CD4-positive, alpha-beta T cell (primary cell): ENCODE measurements at regions not wholly inside any gene's neighbourhood (a gene's known extent, or its start where the extent isn't known, plus 50 kb on each side); places are given as distances from the start of the nearest gene placed in this dataset.
A peak's percentile ranks its signal among the peaks of the same experiment; 100 is the strongest.

Experiments used
- ATAC-seq: fragments of 200-7000 bp; cut with Tn5 transposase; one replicate; pipeline ENCODE4 v1.10.0; 2022; ENCODE audit warnings: mild to moderate bottlenecking; ENCODE audit not compliant: poor library complexity
- CTCF ChIA-PET: fragments of 350-600 bp; sonication (Branson Sonifier 250); formaldehyde crosslinking; loops from one replicate; lab custom pipeline; 2021; ENCODE audit warnings: antibody characterized with exemption, inconsistent platforms; lab: Charles Lee
- POLR2A ChIA-PET: fragments of 350-600 bp; sonication (Branson Sonifier 250); formaldehyde crosslinking; loops from one replicate; lab custom pipeline; 2021; ENCODE audit warnings: antibody characterized with exemption, inconsistent platforms; lab: Charles Lee
- DNase-seq, 14 experiments: peaks; one replicate each; pipeline ENCODE4 v3.0.0-alpha.2; 2013 to 2020; ENCODE audit warnings: mixed read lengths in 2 of 14
- H3K27ac ChIP-seq, 2 donors: one replicate each; pipeline versions ENCODE4 v1.5.1 to v1.7.0; 2013; ENCODE audit warnings: low read length in 2 of 2, low read depth in 1 of 2, mild to moderate bottlenecking in 1 of 2
- H3K27me3 ChIP-seq, 2 experiments: 1 replicate in 1 of 2; 2 replicates in 1 of 2; pipeline versions ENCODE4 v1.6.1 to v1.7.0; 2013; ENCODE audit warnings: low read length in 2 of 2, control low read depth in 1 of 2, mild to moderate bottlenecking in 1 of 2, moderate library complexity in 1 of 2; ENCODE audit not compliant: insufficient read depth in 2 of 2, control insufficient read depth in 1 of 2
- H3K36me3 ChIP-seq: one replicate; pipeline ENCODE4 v1.6.1; 2013; ENCODE audit warnings: low read length, control low read depth; ENCODE audit not compliant: insufficient read depth
- H3K4me1 ChIP-seq: one replicate; pipeline ENCODE4 v1.6.1; 2013; ENCODE audit warnings: low read length, control low read depth; ENCODE audit not compliant: insufficient read depth
- H3K4me3 ChIP-seq: one replicate; pipeline ENCODE4 v1.5.1; 2013; ENCODE audit warnings: mild to moderate bottlenecking, low read length, moderate library complexity
- H3K9me3 ChIP-seq, 2 experiments: 1 replicate in 1 of 2; 2 replicates in 1 of 2; pipeline versions ENCODE4 v1.6.1 to v1.7.0; 2013; ENCODE audit warnings: low read length in 2 of 2, mild to moderate bottlenecking in 2 of 2, control low read depth in 1 of 2, moderate library complexity in 1 of 2; ENCODE audit not compliant: control insufficient read depth in 1 of 2, insufficient read depth in 1 of 2
- H3K27ac Mint-ChIP-seq: one replicate; pipeline ENCODE4 v1.8.0; 2020; ENCODE audit warnings: mixed read lengths
- H3K27me3 Mint-ChIP-seq: one replicate; pipeline ENCODE4 v1.8.0; 2021; ENCODE audit warnings: mixed read lengths
- H3K36me3 Mint-ChIP-seq: one replicate; pipeline ENCODE4 v1.8.0; 2021; ENCODE audit warnings: low read depth, mixed read lengths
- H3K4me1 Mint-ChIP-seq: one replicate; pipeline ENCODE4 v1.8.0; 2021; ENCODE audit warnings: low read depth, mixed read lengths
- H3K4me3 Mint-ChIP-seq: one replicate; pipeline ENCODE4 v1.8.0; 2020; ENCODE audit warnings: mild to moderate bottlenecking, mixed read lengths
- H3K9me3 Mint-ChIP-seq: one replicate; pipeline ENCODE4 v1.8.0; 2020; ENCODE audit warnings: mixed read lengths
- intact Hi-C, 2 experiments: fragments of 100-400 bp; cut with DNase I in 1 of 2; cut with micrococcal nuclease in 1 of 2; formaldehyde crosslinking; loops; one replicate each; pipeline versions ENCODE4 v1.15.1 to v1.9.0; 2023 to 2025; cut with DNase I, micrococcal nuclease
- TF ChIP-seq, protein P1 (sequence below): fragments of 200-600 bp; IDR thresholded peaks from one replicate; pipeline ENCODE4 v1.8.0; 2022; ENCODE audit warnings: antibody characterized with exemption, mild to moderate bottlenecking

DNA sequence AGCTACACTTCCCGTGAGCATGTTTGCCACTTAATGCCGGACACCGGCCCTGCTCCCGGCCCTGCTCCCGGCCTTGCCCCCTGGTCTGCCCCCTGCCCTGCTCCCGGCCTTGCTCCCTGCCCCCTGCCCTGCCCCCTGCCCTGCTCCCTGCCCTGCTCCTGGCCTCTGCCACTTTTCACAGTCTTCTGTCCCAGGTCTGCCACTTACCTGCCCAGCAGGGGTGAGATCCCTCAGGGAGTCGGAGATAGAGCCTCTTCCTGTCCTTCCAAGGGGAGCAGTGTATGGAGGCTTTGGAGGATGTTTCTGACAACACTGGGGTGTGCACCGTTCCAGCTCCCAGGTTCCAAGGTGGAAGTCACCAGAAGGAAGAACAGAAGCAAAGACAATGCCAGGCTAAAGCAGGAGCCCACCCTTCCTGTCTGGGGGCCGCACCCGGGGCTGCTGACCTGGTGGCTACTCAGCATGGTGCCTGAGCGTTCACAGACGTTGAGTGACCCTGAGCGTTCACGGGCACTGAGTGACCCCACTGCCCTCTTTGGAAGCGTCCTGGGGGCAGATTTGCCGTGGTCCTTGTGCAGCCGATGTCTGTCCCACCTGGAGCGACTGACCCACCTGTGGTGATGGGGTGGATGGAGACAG, 199.8 kb downstream of the DLL1 start:
- intact Hi-C loops = no loop called here
- peaks cover 0 to 11% of the 10 kb centered on the region in 2 experiments for H3K9me3 ChIP-seq
- Mint-ChIP-seq H3K36me3 (no peaks in the 10 kb centered on the region), H3K4me3 (no peak overlapping the region), H3K9me3 (no peaks in the 10 kb centered on the region), H3K4me1 (peaks cover 37% of the 10 kb centered on the region), H3K27me3 (no peaks in the 10 kb centered on the region), H3K27ac (no peak overlapping the region)
- no peak overlapping the region for H3K27ac ChIP-seq
- ATAC-seq (no peak), DNase-seq (peak in 2 of 14 experiments; percentile 10 to 24)
- TF ChIP-seq, protein P1, sequence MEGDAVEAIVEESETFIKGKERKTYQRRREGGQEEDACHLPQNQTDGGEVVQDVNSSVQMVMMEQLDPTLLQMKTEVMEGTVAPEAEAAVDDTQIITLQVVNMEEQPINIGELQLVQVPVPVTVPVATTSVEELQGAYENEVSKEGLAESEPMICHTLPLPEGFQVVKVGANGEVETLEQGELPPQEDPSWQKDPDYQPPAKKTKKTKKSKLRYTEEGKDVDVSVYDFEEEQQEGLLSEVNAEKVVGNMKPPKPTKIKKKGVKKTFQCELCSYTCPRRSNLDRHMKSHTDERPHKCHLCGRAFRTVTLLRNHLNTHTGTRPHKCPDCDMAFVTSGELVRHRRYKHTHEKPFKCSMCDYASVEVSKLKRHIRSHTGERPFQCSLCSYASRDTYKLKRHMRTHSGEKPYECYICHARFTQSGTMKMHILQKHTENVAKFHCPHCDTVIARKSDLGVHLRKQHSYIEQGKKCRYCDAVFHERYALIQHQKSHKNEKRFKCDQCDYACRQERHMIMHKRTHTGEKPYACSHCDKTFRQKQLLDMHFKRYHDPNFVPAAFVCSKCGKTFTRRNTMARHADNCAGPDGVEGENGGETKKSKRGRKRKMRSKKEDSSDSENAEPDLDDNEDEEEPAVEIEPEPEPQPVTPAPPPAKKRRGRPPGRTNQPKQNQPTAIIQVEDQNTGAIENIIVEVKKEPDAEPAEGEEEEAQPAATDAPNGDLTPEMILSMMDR = no peak
- ChIA-PET CTCF (no interaction called here), POLR2A (interaction anchor here (3.9 kb wide), 1 partner anchor 56 kb away, joined by 18 read pairs; no protein-coding TSS in a partner anchor)
- H3K4me3 ChIP-seq = no peak overlapping the region
- no peaks in the 10 kb centered on the region for H3K36me3 ChIP-seq
- peaks cover 40% of the 10 kb centered on the region for H3K4me1 ChIP-seq
- H3K27me3 ChIP-seq = no peaks in the 10 kb centered on the region

DNA sequence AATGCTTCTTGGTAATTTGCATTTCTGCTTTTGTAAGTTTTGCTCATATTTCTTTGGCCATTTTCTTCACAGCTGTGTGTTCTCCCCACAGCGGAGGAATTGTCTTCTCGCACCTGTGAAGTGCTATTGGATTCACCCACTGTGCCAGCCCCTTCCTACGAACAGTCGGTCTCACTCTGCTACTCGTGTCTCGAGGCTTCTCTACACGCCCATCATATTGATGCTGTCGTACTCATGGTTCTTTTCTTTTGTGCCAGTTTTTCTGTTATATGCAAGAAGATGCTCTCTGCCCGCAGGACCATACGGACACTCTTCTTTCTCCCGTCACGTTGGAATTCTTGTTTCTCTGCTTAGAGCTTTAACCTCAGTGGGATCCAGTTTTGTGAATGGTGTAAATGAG, 200.3 kb downstream of the DLL1 start:
- intact Hi-C loops = no loop called here
- Mint-ChIP-seq H3K4me1 (peaks cover 40% of the 10 kb centered on the region), H3K4me3 (peak overlapping the region; percentile 88), H3K27me3 (no peaks in the 10 kb centered on the region), H3K36me3 (no peaks in the 10 kb centered on the region), H3K9me3 (no peaks in the 10 kb centered on the region), H3K27ac (peak overlapping the region; percentile 78)
- peak in 2 of 14 experiments; percentile 8 to 21 for DNase-seq
- ChIA-PET CTCF (no interaction called here), POLR2A (interaction anchor here (0.8 to 3.9 kb wide), 3 partner anchors 53 to 494 kb away, joined by 3 to 18 read pairs (median 4); partner anchors contain the start of gene PDCD2)
- Histone ChIP-seq H3K4me1 (peaks cover 40% of the 10 kb centered on the region), H3K27ac (no peak overlapping the region), H3K4me3 (no peak overlapping the region), H3K9me3 (peaks cover 0 to 11% of the 10 kb centered on the region in 2 experiments), H3K27me3 (no peaks in the 10 kb centered on the region), H3K36me3 (no peaks in the 10 kb centered on the region)
- TF ChIP-seq, protein P1 = no peak
- ATAC-seq = no peak

DNA sequence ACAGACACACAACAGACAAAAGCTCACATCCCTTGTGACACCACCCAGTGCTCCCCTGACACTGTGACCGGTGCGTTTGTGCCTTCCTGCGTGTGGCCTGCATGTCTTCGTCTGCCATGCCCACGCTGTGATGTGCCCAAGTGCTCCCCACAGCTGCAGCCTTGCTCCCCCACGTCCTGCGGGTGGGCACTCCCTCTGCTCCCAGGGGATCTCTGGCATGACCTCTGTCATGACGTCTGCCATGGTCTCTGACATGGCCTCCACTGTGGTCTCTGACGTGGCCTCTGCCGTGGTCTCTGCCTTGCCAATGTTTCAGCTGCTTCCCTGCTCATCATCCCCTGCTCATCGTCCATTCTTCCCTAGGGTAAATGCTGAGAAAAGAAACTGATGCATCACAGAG, 200.9 kb downstream of the DLL1 start:
- Mint-ChIP-seq H3K4me3 (peak overlapping the region; percentile 88), H3K27ac (peak overlapping the region; percentile 78), H3K27me3 (no peaks in the 10 kb centered on the region), H3K9me3 (no peaks in the 10 kb centered on the region), H3K36me3 (no peaks in the 10 kb centered on the region), H3K4me1 (peaks cover 40% of the 10 kb centered on the region)
- H3K27me3 ChIP-seq = no peaks in the 10 kb centered on the region
- no peaks in the 10 kb centered on the region for H3K36me3 ChIP-seq
- TF ChIP-seq, protein P1 = no peak
- ATAC-seq = no peak
- ChIA-PET CTCF (no interaction called here), POLR2A (interaction anchor here (0.8 to 3.9 kb wide), 4 partner anchors 54 to 495 kb away, joined by 3 to 18 read pairs (median 4); partner anchors contain the start of gene PDCD2)
- peak in 1 of 14 experiments; percentile 32 for DNase-seq
- H3K4me1 ChIP-seq = peaks cover 40% of the 10 kb centered on the region
- H3K4me3 ChIP-seq = peak overlapping the region; percentile 20
- H3K9me3 ChIP-seq = peaks cover 0 to 11% of the 10 kb centered on the region in 2 experiments
- H3K27ac ChIP-seq = peak overlapping the region in 1 of 2 donors; percentile 30
- intact Hi-C loops = loop anchor here in 1 of 2 experiments (5.0 kb wide), 1 partner anchor 202 kb away; the partner anchor contains the start of gene DLL1
